ENCODE measurements at regions not wholly inside any gene's neighbourhood (a gene's known extent, or its start where the extent isn't known, plus 50 kb on each side); places are given as distances from the start of the nearest gene placed in this dataset.
A peak's percentile ranks its signal among the peaks of the same experiment; 100 is the strongest.

- TF ChIP-seq CTCF (IDR thresholded peaks at IDR 0.05) (no peak), POLR2A (IDR thresholded peaks at IDR 0.05) (no peak)
- 69 to 76% methylated on average over 22 of the region's 22 CpGs for WGBS, 2 donors
- H3K4me3 ChIP-seq (ENCODE audit: low read depth, poor library complexity, severe bottlenecking), result no peak overlapping the region
- intact Hi-C loops (cut with DNase I; ENCODE audit: low total_unique reads), result no loop called here
- peak; percentile 5 to 68 for DNase-seq (ENCODE audit: low spot score in 2 of 2)
Observed at GRCh38 chr12:34397591-34398365, 375.5 kb downstream of the ALG10 start.

- TF ChIP-seq POLR2A (IDR thresholded peaks at IDR 0.05) (no peak), CTCF (IDR thresholded peaks at IDR 0.05) (no peak)
- H3K4me3 ChIP-seq (ENCODE audit: low read depth, poor library complexity, severe bottlenecking), result no peak overlapping the region
- peak; percentile 9 to 60 for DNase-seq (ENCODE audit: low spot score in 2 of 2)
- intact Hi-C loops (cut with DNase I; ENCODE audit: low total_unique reads), result no loop called here
- WGBS, 2 donors, result 56 to 65% methylated on average over 16 of the region's 16 CpGs
Observed at GRCh38 chr12:34398366-34398705, 376.0 kb downstream of the ALG10 start.

- no peak for TF ChIP-seq CTCF (IDR thresholded peaks at IDR 0.05)
- no peak for TF ChIP-seq POLR2A (IDR thresholded peaks at IDR 0.05)
- H3K4me3 ChIP-seq (ENCODE audit: low read depth, poor library complexity, severe bottlenecking), result no peak overlapping the region
- 62 to 66% methylated on average over 37 to 38 of the region's 38 CpGs for WGBS, 2 donors
- peak; percentile 7 to 76 for DNase-seq (ENCODE audit: low spot score in 2 of 2)
- intact Hi-C loops (cut with DNase I; ENCODE audit: low total_unique reads), result no loop called here
Observed at GRCh38 chr12:34398706-34399630, 376.7 kb downstream of the ALG10 start.

- intact Hi-C loops (cut with DNase I; ENCODE audit: low total_unique reads), result no loop called here
- H3K4me3 ChIP-seq (ENCODE audit: low read depth, poor library complexity, severe bottlenecking), result no peak overlapping the region
- TF ChIP-seq CTCF (IDR thresholded peaks at IDR 0.05), result no peak
- TF ChIP-seq POLR2A (IDR thresholded peaks at IDR 0.05), result no peak
- peak in 1 of 2 donors; percentile 69 for DNase-seq (ENCODE audit: low spot score in 2 of 2)
- 67 to 71% methylated on average over 21 to 23 of the region's 23 CpGs for WGBS, 2 donors
Observed at GRCh38 chr12:34399631-34400410, 377.5 kb downstream of the ALG10 start.

- 76% methylated on average over 12 of the region's 12 CpGs for WGBS, 2 donors
- DNase-seq (ENCODE audit: low spot score in 2 of 2), result peak in 1 of 2 donors; percentile 74
- TF ChIP-seq CTCF (IDR thresholded peaks at IDR 0.05), result no peak
- no peak for TF ChIP-seq POLR2A (IDR thresholded peaks at IDR 0.05)
- intact Hi-C loops (cut with DNase I; ENCODE audit: low total_unique reads), result no loop called here
- no peak overlapping the region for H3K4me3 ChIP-seq (ENCODE audit: low read depth, poor library complexity, severe bottlenecking)
Observed at GRCh38 chr12:34400411-34400881, 378.1 kb downstream of the ALG10 start.
